Lower leg skin (tissue), 3 donors: ENCODE measurements at regions not wholly inside any gene's neighbourhood (a gene's known extent, or its start where the extent isn't known, plus 50 kb on each side); places are given as distances from the start of the nearest gene placed in this dataset.

Experiments
- CTCF ChIP-seq, 3 donors: fragments of 450-650 bp; IDR thresholded peaks; one replicate each; pipeline ENCODE4 v1.5.1; 2016; ENCODE audit warnings: antibody characterized with exemption in 3 of 3, mild to moderate bottlenecking in 3 of 3, moderate library complexity in 2 of 3
- POLR2A ChIP-seq, 2 donors: fragments of 450-650 bp; IDR thresholded peaks; one replicate each; pipeline ENCODE4 v1.6.1; 2016 to 2017; ENCODE audit warnings: antibody characterized with exemption in 2 of 2, mild to moderate bottlenecking in 1 of 2, moderate library complexity in 1 of 2

GRCh38 chr4:145406970-145407369 is 74.7 kb upstream of the SMAD1 start:
- no peak for TF ChIP-seq CTCF (IDR thresholded peaks at IDR 0.05)
- no peak for TF ChIP-seq POLR2A (IDR thresholded peaks at IDR 0.05)
